ENCODE measurements at regions not wholly inside any gene's neighbourhood (a gene's known extent, or its start where the extent isn't known, plus 50 kb on each side); places are given as distances from the start of the nearest gene placed in this dataset.

GRCh38 chr2:105455488-105456003 is 56.7 kb upstream of the FHL2 start:
- Histone ChIP-seq H4K8ac (ENCODE audit: low read depth, low read length) (no peak overlapping the region), H3K27me3 (ENCODE audit: insufficient read depth, low read length) (no peaks in the 10 kb centered on the region), H3K36me3 (ENCODE audit: control insufficient read depth in 1 of 2, insufficient read depth in 2 of 2, low read length in 2 of 2) (no peaks in the 10 kb centered on the region), H3K4me1 (ENCODE audit: control insufficient read depth in 1 of 2, insufficient read depth in 2 of 2, low read length in 2 of 2) (no peaks in the 10 kb centered on the region), H3K14ac (ENCODE audit: low read length) (no peak overlapping the region), H3K27ac (ENCODE audit: low read depth, low read length) (no peak overlapping the region), H2AFZ (ENCODE audit: insufficient read depth, low read length, poor library complexity) (no peak overlapping the region), H3K9ac (ENCODE audit: low read length) (no peak overlapping the region), H3K23ac (ENCODE audit: low read length) (no peak overlapping the region), H2AK5ac (ENCODE audit: low read length) (no peak overlapping the region), H3K79me2 (ENCODE audit: control insufficient read depth, insufficient read depth, low read length, poor library complexity) (no peaks in the 10 kb centered on the region), H3K18ac (ENCODE audit: low read length) (no peak overlapping the region), H2BK12ac (ENCODE audit: low read length) (no peak overlapping the region), H3K9me3 (ENCODE audit: insufficient read depth, low read depth, low read length) (no peaks in the 10 kb centered on the region), H3K4me2 (ENCODE audit: low read length) (no peak overlapping the region), H3K4me3 (ENCODE audit: low read depth, low read length) (no peak overlapping the region), H4K91ac (ENCODE audit: low read depth, low read length) (no peak overlapping the region), H3K79me1 (ENCODE audit: low read length) (no peaks in the 10 kb centered on the region), H4K12ac (ENCODE audit: low read depth, low read length) (no peak overlapping the region), H2BK120ac (ENCODE audit: insufficient read depth, low read length, poor library complexity) (no peak overlapping the region), H3K4ac (ENCODE audit: low read depth, low read length) (no peak overlapping the region), H2BK5ac (ENCODE audit: low read depth, low read length, poor library complexity) (no peak overlapping the region)
- no CpG with 5 or more reads among the region's 3 CpGs for WGBS (ENCODE audit: extremely low coverage, insufficient coverage, insufficient read length)
- DNase-seq = peak; percentile 83 to 88

GRCh38 chr2:105454801-105455485 is 56.1 kb upstream of the FHL2 start:
- no peaks in the 10 kb centered on the region for H3K36me3 ChIP-seq (ENCODE audit: control insufficient read depth in 1 of 2, insufficient read depth in 2 of 2, low read length in 2 of 2)
- no peak overlapping the region for H3K14ac ChIP-seq (ENCODE audit: low read length)
- no CpG with 5 or more reads among the region's 6 CpGs for WGBS (ENCODE audit: extremely low coverage, insufficient coverage, insufficient read length)
- H3K79me2 ChIP-seq (ENCODE audit: control insufficient read depth, insufficient read depth, low read length, poor library complexity) = no peaks in the 10 kb centered on the region
- H3K4me2 ChIP-seq (ENCODE audit: low read length) = no peak overlapping the region
- no peak overlapping the region for H4K8ac ChIP-seq (ENCODE audit: low read depth, low read length)
- H3K79me1 ChIP-seq (ENCODE audit: low read length) = no peaks in the 10 kb centered on the region
- H3K27ac ChIP-seq (ENCODE audit: low read depth, low read length) = no peak overlapping the region
- DNase-seq = peak; percentile 7 to 43
- H2BK120ac ChIP-seq (ENCODE audit: insufficient read depth, low read length, poor library complexity) = no peak overlapping the region
- no peak overlapping the region for H3K23ac ChIP-seq (ENCODE audit: low read length)
- H3K4ac ChIP-seq (ENCODE audit: low read depth, low read length) = no peak overlapping the region
- no peak overlapping the region for H3K9ac ChIP-seq (ENCODE audit: low read length)
- H3K4me3 ChIP-seq (ENCODE audit: low read depth, low read length) = no peak overlapping the region
- no peak overlapping the region for H3K18ac ChIP-seq (ENCODE audit: low read length)
- H2BK5ac ChIP-seq (ENCODE audit: low read depth, low read length, poor library complexity) = no peak overlapping the region
- no peaks in the 10 kb centered on the region for H3K27me3 ChIP-seq (ENCODE audit: insufficient read depth, low read length)
- H4K91ac ChIP-seq (ENCODE audit: low read depth, low read length) = no peak overlapping the region
- no peak overlapping the region for H4K12ac ChIP-seq (ENCODE audit: low read depth, low read length)
- H3K9me3 ChIP-seq (ENCODE audit: insufficient read depth, low read depth, low read length) = peaks cover 1% of the 10 kb centered on the region
- no peak overlapping the region for H2AK5ac ChIP-seq (ENCODE audit: low read length)
- H2AFZ ChIP-seq (ENCODE audit: insufficient read depth, low read length, poor library complexity) = no peak overlapping the region
- no peaks in the 10 kb centered on the region for H3K4me1 ChIP-seq (ENCODE audit: control insufficient read depth in 1 of 2, insufficient read depth in 2 of 2, low read length in 2 of 2)
- no peak overlapping the region for H2BK12ac ChIP-seq (ENCODE audit: low read length)

GRCh38 chr2:105451571-105452166 is 52.8 kb upstream of the FHL2 start:
- no peak for DNase-seq
- Histone ChIP-seq H3K9ac (ENCODE audit: low read length) (no peak overlapping the region), H2BK5ac (ENCODE audit: low read depth, low read length, poor library complexity) (no peak overlapping the region), H4K8ac (ENCODE audit: low read depth, low read length) (no peak overlapping the region), H2BK120ac (ENCODE audit: insufficient read depth, low read length, poor library complexity) (no peak overlapping the region), H3K36me3 (ENCODE audit: control insufficient read depth in 1 of 2, insufficient read depth in 2 of 2, low read length in 2 of 2) (no peaks in the 10 kb centered on the region), H3K23ac (ENCODE audit: low read length) (no peak overlapping the region), H4K91ac (ENCODE audit: low read depth, low read length) (no peak overlapping the region), H3K14ac (ENCODE audit: low read length) (no peak overlapping the region), H3K27ac (ENCODE audit: low read depth, low read length) (no peak overlapping the region), H3K4me3 (ENCODE audit: low read depth, low read length) (no peak overlapping the region), H4K12ac (ENCODE audit: low read depth, low read length) (no peak overlapping the region), H3K4me1 (ENCODE audit: control insufficient read depth in 1 of 2, insufficient read depth in 2 of 2, low read length in 2 of 2) (no peaks in the 10 kb centered on the region), H3K79me2 (ENCODE audit: control insufficient read depth, insufficient read depth, low read length, poor library complexity) (no peaks in the 10 kb centered on the region), H3K4me2 (ENCODE audit: low read length) (no peak overlapping the region), H3K9me3 (ENCODE audit: insufficient read depth, low read depth, low read length) (peaks cover 1% of the 10 kb centered on the region), H3K79me1 (ENCODE audit: low read length) (no peaks in the 10 kb centered on the region), H2BK12ac (ENCODE audit: low read length) (no peak overlapping the region), H3K27me3 (ENCODE audit: insufficient read depth, low read length) (no peaks in the 10 kb centered on the region), H3K4ac (ENCODE audit: low read depth, low read length) (no peak overlapping the region), H2AK5ac (ENCODE audit: low read length) (no peak overlapping the region), H2AFZ (ENCODE audit: insufficient read depth, low read length, poor library complexity) (no peak overlapping the region), H3K18ac (ENCODE audit: low read length) (no peak overlapping the region)
- WGBS (ENCODE audit: extremely low coverage, insufficient coverage, insufficient read length) = no CpG with 5 or more reads among the region's 5 CpGs

GRCh38 chr2:105450471-105450870 is 51.6 kb upstream of the FHL2 start:
- H3K9me3 ChIP-seq (ENCODE audit: insufficient read depth, low read depth, low read length) = peaks cover 1% of the 10 kb centered on the region
- no peak overlapping the region for H3K4me3 ChIP-seq (ENCODE audit: low read depth, low read length)
- no peak overlapping the region for H4K12ac ChIP-seq (ENCODE audit: low read depth, low read length)
- no peak overlapping the region for H3K14ac ChIP-seq (ENCODE audit: low read length)
- no peaks in the 10 kb centered on the region for H3K4me1 ChIP-seq (ENCODE audit: control insufficient read depth in 1 of 2, insufficient read depth in 2 of 2, low read length in 2 of 2)
- no peak for DNase-seq
- H3K18ac ChIP-seq (ENCODE audit: low read length) = no peak overlapping the region
- no peak overlapping the region for H2AK5ac ChIP-seq (ENCODE audit: low read length)
- H3K27me3 ChIP-seq (ENCODE audit: insufficient read depth, low read length) = no peaks in the 10 kb centered on the region
- H3K23ac ChIP-seq (ENCODE audit: low read length) = no peak overlapping the region
- no peak overlapping the region for H2BK5ac ChIP-seq (ENCODE audit: low read depth, low read length, poor library complexity)
- no peak overlapping the region for H2AFZ ChIP-seq (ENCODE audit: insufficient read depth, low read length, poor library complexity)
- H3K27ac ChIP-seq (ENCODE audit: low read depth, low read length) = no peak overlapping the region
- H3K4ac ChIP-seq (ENCODE audit: low read depth, low read length) = no peak overlapping the region
- no peaks in the 10 kb centered on the region for H3K36me3 ChIP-seq (ENCODE audit: control insufficient read depth in 1 of 2, insufficient read depth in 2 of 2, low read length in 2 of 2)
- H4K91ac ChIP-seq (ENCODE audit: low read depth, low read length) = no peak overlapping the region
- no peak overlapping the region for H3K4me2 ChIP-seq (ENCODE audit: low read length)
- H2BK12ac ChIP-seq (ENCODE audit: low read length) = peak overlapping the region; percentile 63
- no CpG with 5 or more reads among the region's 6 CpGs for WGBS (ENCODE audit: extremely low coverage, insufficient coverage, insufficient read length)
- H3K79me2 ChIP-seq (ENCODE audit: control insufficient read depth, insufficient read depth, low read length, poor library complexity) = no peaks in the 10 kb centered on the region
- no peak overlapping the region for H4K8ac ChIP-seq (ENCODE audit: low read depth, low read length)
- H3K9ac ChIP-seq (ENCODE audit: low read length) = no peak overlapping the region
- no peaks in the 10 kb centered on the region for H3K79me1 ChIP-seq (ENCODE audit: low read length)
- no peak overlapping the region for H2BK120ac ChIP-seq (ENCODE audit: insufficient read depth, low read length, poor library complexity)

All from trophoblast cell (in vitro differentiated cells and primary cell).